ENCODE measurements at regions not wholly inside any gene's neighbourhood (a gene's known extent, or its start where the extent isn't known, plus 50 kb on each side); places are given as distances from the start of the nearest gene placed in this dataset.

- TF ChIP-seq CTCF (IDR thresholded peaks at IDR 0.05) (no peak), SIN3A (IDR thresholded peaks at IDR 0.05; ENCODE audit: borderline replicate concordance, insufficient read depth, low read depth, low read length) (no peak), POLR2AphosphoS5 (IDR thresholded peaks at IDR 0.05; ENCODE audit: low read depth, low read length) (no peak), REST (IDR thresholded peaks at IDR 0.05; ENCODE audit: insufficient read depth in 1 of 2, low read depth in 2 of 2, low read length in 1 of 2) (no peak)
Measured at GRCh38 chr9:119726035-119726434, 356.8 kb upstream of the BRINP1 start.
